GM12892 (cell line): ENCODE measurements at regions not wholly inside any gene's neighbourhood (a gene's known extent, or its start where the extent isn't known, plus 50 kb on each side); places are given as distances from the start of the nearest gene placed in this dataset.

Experiments used
- POLR2AphosphoS5 ChIP-seq: IDR thresholded peaks from 2 replicates; pipeline ENCODE4 v1.6.1; 2011; ENCODE audit warnings: low read depth, low read length, control low read depth
- TAF1 ChIP-seq: IDR thresholded peaks from 2 replicates; pipeline ENCODE4 v1.6.1; 2011; ENCODE audit warnings: low read depth, mild to moderate bottlenecking, control low read depth, low read length, borderline replicate concordance

DNA sequence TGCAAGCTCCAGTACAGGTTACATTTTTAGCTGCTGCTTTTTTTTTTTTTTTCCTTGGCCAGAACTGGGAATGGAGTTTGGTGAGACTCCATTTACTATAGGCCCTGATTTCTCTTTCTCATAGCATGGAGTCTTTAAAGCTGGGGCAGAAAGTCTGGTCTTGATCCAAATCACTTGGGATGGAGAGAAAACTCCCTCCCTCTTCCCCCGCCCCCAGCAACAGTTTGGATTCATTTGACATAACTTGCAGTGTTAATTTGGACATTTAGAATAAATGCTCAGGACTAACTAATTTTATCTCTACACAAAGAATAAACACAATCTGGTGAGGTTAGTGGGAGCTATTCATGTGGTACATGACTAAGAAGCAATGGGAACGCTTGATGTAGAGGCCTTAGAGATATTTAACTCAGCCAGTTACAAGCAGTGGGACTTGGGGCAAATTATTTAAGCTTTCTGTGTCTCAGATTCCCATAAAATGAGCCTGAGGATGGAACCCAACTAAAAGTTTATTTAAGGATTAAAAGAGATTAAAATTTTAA is 107.3 kb upstream of the ARHGAP5 start:
- no peak for TF ChIP-seq POLR2AphosphoS5
- TF ChIP-seq TAF1 = no peak
